ENCODE measurements at regions not wholly inside any gene's neighbourhood (a gene's known extent, or its start where the extent isn't known, plus 50 kb on each side); places are given as distances from the start of the nearest gene placed in this dataset.
"Not testable (repeated sequence)": the region's sequence is repeated elsewhere in the genome, so short reads cannot be mapped to it uniquely, and the experiment has no call there.

GRCh38 chr3:191518861-191519260, 57.9 kb downstream of the PYDC2 start:
- no peak overlapping the region for H3K4me3 ChIP-seq (ENCODE audit: low read depth, low read length)

GRCh38 chr3:191521055-191521454, 60.1 kb downstream of the PYDC2 start:
- H3K4me3 ChIP-seq (ENCODE audit: low read depth, low read length) = no peak overlapping the region

GRCh38 chr3:191523148-191523547, 62.2 kb downstream of the PYDC2 start:
- no peak overlapping the region for H3K4me3 ChIP-seq (ENCODE audit: low read depth, low read length)

GRCh38 chr3:191528589-191528988, 67.6 kb downstream of the PYDC2 start:
- H3K4me3 ChIP-seq (ENCODE audit: low read depth, low read length) = no peak overlapping the region

- H3K4me3 ChIP-seq (ENCODE audit: low read depth, low read length) = no peak overlapping the region
Measured at GRCh38 chr3:191529992-191530391, 69.0 kb downstream of the PYDC2 start.

GRCh38 chr3:191531434-191531972, 70.5 kb downstream of the PYDC2 start:
- H3K4me3 ChIP-seq (ENCODE audit: low read depth, low read length) = no peak overlapping the region

- H3K4me3 ChIP-seq (ENCODE audit: low read depth, low read length) = no peak overlapping the region
Measured at GRCh38 chr3:191543018-191543417, 82.1 kb downstream of the PYDC2 start.

- H3K4me3 ChIP-seq (ENCODE audit: low read depth, low read length) = no peak overlapping the region
Measured at GRCh38 chr3:191543897-191544296, 82.9 kb downstream of the PYDC2 start.

- H3K4me3 ChIP-seq (ENCODE audit: low read depth, low read length) = no peak overlapping the region
Measured at GRCh38 chr3:191549357-191549756, 88.4 kb downstream of the PYDC2 start.

GRCh38 chr3:191555037-191555436, 94.1 kb downstream of the PYDC2 start:
- H3K4me3 ChIP-seq (ENCODE audit: low read depth, low read length) = no peak overlapping the region

- no peak overlapping the region for H3K4me3 ChIP-seq (ENCODE audit: low read depth, low read length)
Measured at GRCh38 chr3:191557322-191557721, 96.4 kb downstream of the PYDC2 start.

GRCh38 chr3:191563722-191564121, 102.8 kb downstream of the PYDC2 start:
- no peak overlapping the region for H3K4me3 ChIP-seq (ENCODE audit: low read depth, low read length)

- H3K4me3 ChIP-seq (ENCODE audit: low read depth, low read length) = no peak overlapping the region
Measured at GRCh38 chr3:191566469-191566868, 105.5 kb downstream of the PYDC2 start.

GRCh38 chr3:191568206-191568605, 107.2 kb downstream of the PYDC2 start:
- H3K4me3 ChIP-seq (ENCODE audit: low read depth, low read length) = no peak overlapping the region

- H3K4me3 ChIP-seq (ENCODE audit: low read depth, low read length) = no peak overlapping the region
Measured at GRCh38 chr3:191592105-191592504, 131.1 kb downstream of the PYDC2 start.

- H3K4me3 ChIP-seq (ENCODE audit: low read depth, low read length) = no peak overlapping the region
Measured at GRCh38 chr3:191593486-191593885, 132.5 kb downstream of the PYDC2 start.

GRCh38 chr3:191615511-191615910, 154.5 kb downstream of the PYDC2 start:
- not testable (repeated sequence) for H3K4me3 ChIP-seq (ENCODE audit: low read depth, low read length)

- H3K4me3 ChIP-seq (ENCODE audit: low read depth, low read length) = no peak overlapping the region
Measured at GRCh38 chr3:191624299-191624698, 163.3 kb downstream of the PYDC2 start.

- no peak overlapping the region for H3K4me3 ChIP-seq (ENCODE audit: low read depth, low read length)
Measured at GRCh38 chr3:191627064-191627463, 166.1 kb downstream of the PYDC2 start.

- no peak overlapping the region for H3K4me3 ChIP-seq (ENCODE audit: low read depth, low read length)
Measured at GRCh38 chr3:191628571-191628970, 167.6 kb downstream of the PYDC2 start.

- no peak overlapping the region for H3K4me3 ChIP-seq (ENCODE audit: low read depth, low read length)
Measured at GRCh38 chr3:191631496-191631895, 170.5 kb downstream of the PYDC2 start.

- no peak overlapping the region for H3K4me3 ChIP-seq (ENCODE audit: low read depth, low read length)
Measured at GRCh38 chr3:191634902-191635301, 173.9 kb downstream of the PYDC2 start.

- no peak overlapping the region for H3K4me3 ChIP-seq (ENCODE audit: low read depth, low read length)
Measured at GRCh38 chr3:191637611-191638010, 176.6 kb downstream of the PYDC2 start.

Data from iPS-11a (cell line).